HG03196 (cell line): ENCODE measurements at regions not wholly inside any gene's neighbourhood (a gene's known extent, or its start where the extent isn't known, plus 50 kb on each side); places are given as distances from the start of the nearest gene placed in this dataset.

Source experiments
- ATAC-seq: cut with Tn5 transposase; IDR thresholded peaks from one replicate; pipeline ENCODE4 v1.9.1; 2021; ENCODE audit not compliant: unreplicated experiment

- ATAC-seq = no peak
Measured at GRCh38 chr9:78848061-78848460, 551.1 kb downstream of the PSAT1 start.

- no peak for ATAC-seq
Measured at GRCh38 chr9:78856144-78856543, 559.2 kb downstream of the PSAT1 start.

GRCh38 chr9:78856781-78857180, 559.9 kb downstream of the PSAT1 start:
- ATAC-seq = no peak

- no peak for ATAC-seq
Measured at GRCh38 chr9:78857373-78858225, 560.7 kb downstream of the PSAT1 start.

- no peak for ATAC-seq
Measured at GRCh38 chr9:78858266-78858665, 561.3 kb downstream of the PSAT1 start.

- no peak for ATAC-seq
Measured at GRCh38 chr9:78860801-78861475, 564.0 kb downstream of the PSAT1 start.

- ATAC-seq = no peak
Measured at GRCh38 chr9:78863531-78863930, 566.6 kb downstream of the PSAT1 start.

GRCh38 chr9:78865737-78866136, 568.8 kb downstream of the PSAT1 start:
- no peak for ATAC-seq

- ATAC-seq = no peak
Measured at GRCh38 chr9:78866207-78867132, 569.5 kb downstream of the PSAT1 start.

GRCh38 chr9:78871086-78871451, 574.1 kb downstream of the PSAT1 start:
- no peak for ATAC-seq

GRCh38 chr9:78871452-78872331, 574.8 kb downstream of the PSAT1 start:
- no peak for ATAC-seq

- ATAC-seq = no peak
Measured at GRCh38 chr9:78874061-78874460, 577.1 kb downstream of the PSAT1 start.

- no peak for ATAC-seq
Measured at GRCh38 chr9:78879324-78880100, 582.6 kb downstream of the PSAT1 start.

GRCh38 chr9:78881295-78881694, 584.4 kb downstream of the PSAT1 start:
- ATAC-seq = no peak

- no peak for ATAC-seq
Measured at GRCh38 chr9:78882481-78882880, 585.6 kb downstream of the PSAT1 start.

GRCh38 chr9:78884611-78885150, 587.8 kb downstream of the PSAT1 start:
- no peak for ATAC-seq

GRCh38 chr9:78892182-78892581, 595.3 kb downstream of the PSAT1 start:
- ATAC-seq = no peak

- no peak for ATAC-seq
Measured at GRCh38 chr9:78892769-78893168, 595.8 kb downstream of the PSAT1 start.

- ATAC-seq = no peak
Measured at GRCh38 chr9:78893774-78894401, 597.0 kb downstream of the PSAT1 start.
